BJ (cell line): ENCODE measurements at regions not wholly inside any gene's neighbourhood (a gene's known extent, or its start where the extent isn't known, plus 50 kb on each side); places are given as distances from the start of the nearest gene placed in this dataset.
"Not testable (repeated sequence)": the region's sequence is repeated elsewhere in the genome, so short reads cannot be mapped to it uniquely, and the experiment has no call there.

Experiments
- CTCF ChIA-PET: fragments of 350-600 bp; formaldehyde crosslinking; extraction: SDS; loops from one replicate; lab custom pipeline; 2021; ENCODE audit warnings: antibody characterized with exemption, inconsistent platforms; lab: Yijun Ruan, JAX
- POLR2A ChIA-PET: fragments of 300-600 bp; sonication (Branson Sonifier 250); formaldehyde crosslinking; extraction: SDS; loops from one replicate; lab custom pipeline; 2021; ENCODE audit warnings: antibody characterized with exemption; lab: Charles Lee
- DNase-seq: peaks from one replicate; pipeline ENCODE4 v3.0.0-alpha.2; 2011; ENCODE audit warnings: low read depth
- H3K27me3 ChIP-seq: 2 replicates; pipeline ENCODE4 v1.6.0; 2011; ENCODE audit warnings: low read length; ENCODE audit not compliant: control insufficient read depth, insufficient read depth
- H3K36me3 ChIP-seq: 2 replicates; pipeline ENCODE4 v1.5.1; 2011; ENCODE audit warnings: low read length; ENCODE audit not compliant: control insufficient read depth, insufficient read depth
- H3K4me3 ChIP-seq: 2 replicates; pipeline ENCODE4 v1.5.1; 2011; ENCODE audit warnings: low read depth, mild to moderate bottlenecking, control low read depth, low read length
- TF ChIP-seq, protein P1 (sequence below): IDR thresholded peaks from 2 replicates; pipeline ENCODE4 v1.5.1; 2011; ENCODE audit warnings: low read depth, mild to moderate bottlenecking, control low read depth, inconsistent platforms, low read length, moderate library complexity; ENCODE audit not compliant: insufficient read depth

DNA sequence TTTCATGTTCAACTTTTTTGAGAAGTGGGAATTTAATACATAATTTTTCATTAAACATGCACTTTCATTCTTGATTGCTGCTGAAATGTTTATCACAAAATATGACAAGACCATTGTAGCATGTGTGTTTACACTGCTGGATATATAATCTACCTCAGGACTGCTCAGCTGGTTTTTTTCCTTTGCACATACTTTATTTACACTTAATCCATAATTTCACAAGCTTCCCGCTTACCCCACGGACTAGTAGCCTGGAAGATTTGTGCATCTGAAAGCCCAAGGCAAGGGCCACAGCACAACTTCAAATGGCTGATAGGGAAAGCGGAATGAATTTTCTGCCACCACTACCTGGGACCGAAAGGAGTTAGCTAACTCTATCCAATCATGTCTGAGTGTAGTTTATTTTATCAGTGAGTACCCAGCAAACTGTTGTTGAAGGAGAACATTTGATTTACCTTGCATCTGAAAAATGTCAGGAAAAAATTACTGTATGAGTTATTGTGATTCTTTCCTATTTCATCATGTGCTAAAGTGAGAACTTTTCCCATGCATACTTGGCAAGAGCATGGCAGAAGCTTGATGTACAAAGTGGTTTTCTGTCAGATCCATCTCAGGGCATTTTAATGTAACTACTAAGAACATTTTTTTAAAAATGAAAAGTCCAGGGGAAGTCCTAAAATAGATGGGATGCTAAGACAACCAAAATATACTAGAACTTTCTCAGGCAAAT lies 558.2 kb upstream of the USP24 start:
- DNase-seq = no peak
- TF ChIP-seq, protein P1, sequence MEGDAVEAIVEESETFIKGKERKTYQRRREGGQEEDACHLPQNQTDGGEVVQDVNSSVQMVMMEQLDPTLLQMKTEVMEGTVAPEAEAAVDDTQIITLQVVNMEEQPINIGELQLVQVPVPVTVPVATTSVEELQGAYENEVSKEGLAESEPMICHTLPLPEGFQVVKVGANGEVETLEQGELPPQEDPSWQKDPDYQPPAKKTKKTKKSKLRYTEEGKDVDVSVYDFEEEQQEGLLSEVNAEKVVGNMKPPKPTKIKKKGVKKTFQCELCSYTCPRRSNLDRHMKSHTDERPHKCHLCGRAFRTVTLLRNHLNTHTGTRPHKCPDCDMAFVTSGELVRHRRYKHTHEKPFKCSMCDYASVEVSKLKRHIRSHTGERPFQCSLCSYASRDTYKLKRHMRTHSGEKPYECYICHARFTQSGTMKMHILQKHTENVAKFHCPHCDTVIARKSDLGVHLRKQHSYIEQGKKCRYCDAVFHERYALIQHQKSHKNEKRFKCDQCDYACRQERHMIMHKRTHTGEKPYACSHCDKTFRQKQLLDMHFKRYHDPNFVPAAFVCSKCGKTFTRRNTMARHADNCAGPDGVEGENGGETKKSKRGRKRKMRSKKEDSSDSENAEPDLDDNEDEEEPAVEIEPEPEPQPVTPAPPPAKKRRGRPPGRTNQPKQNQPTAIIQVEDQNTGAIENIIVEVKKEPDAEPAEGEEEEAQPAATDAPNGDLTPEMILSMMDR = no peak
- ChIA-PET CTCF (interaction anchor here (0.8 kb wide), 1 partner anchor 20 kb away, joined by 4 read pairs; no protein-coding TSS in a partner anchor), POLR2A (no interaction called here)
- no peaks in the 10 kb centered on the region for H3K36me3 ChIP-seq
- H3K27me3 ChIP-seq = no peaks in the 10 kb centered on the region
- H3K4me3 ChIP-seq = no peak overlapping the region

DNA sequence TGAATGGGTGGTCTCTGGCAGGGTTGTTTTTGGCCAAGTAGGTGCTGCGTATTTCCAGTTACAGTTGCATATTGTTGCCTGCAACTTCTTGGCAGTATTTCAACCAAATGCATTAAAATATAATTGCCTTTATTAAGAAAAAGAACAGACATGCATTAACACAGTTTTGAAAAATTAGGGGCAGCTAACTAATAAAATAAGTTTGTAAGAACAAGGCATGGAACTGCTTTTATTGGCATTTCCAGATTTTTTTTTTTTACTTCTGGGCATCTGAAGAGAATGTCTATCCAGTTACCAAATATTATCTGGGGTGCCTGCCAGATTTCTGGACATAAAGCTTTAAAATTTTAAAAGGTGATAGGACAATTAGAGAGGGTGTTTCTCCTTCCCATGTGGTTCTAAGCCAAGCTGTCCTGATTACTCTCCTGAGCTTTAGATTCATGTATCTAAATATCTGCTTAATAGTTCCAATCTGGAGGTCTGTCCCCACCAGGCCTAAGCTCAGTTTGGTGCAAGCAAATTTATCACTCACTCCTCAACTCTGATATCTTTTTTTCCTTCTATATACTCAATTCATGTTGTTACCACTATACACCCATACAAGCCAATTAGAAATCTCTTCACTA lies 553.3 kb upstream of the USP24 start:
- Histone ChIP-seq H3K27me3 (no peaks in the 10 kb centered on the region), H3K4me3 (no peak overlapping the region), H3K36me3 (no peaks in the 10 kb centered on the region)
- ChIA-PET POLR2A (interaction anchor here (0.6 kb wide), 1 partner anchor 53 kb away, joined by 3 read pairs; no protein-coding TSS in a partner anchor), CTCF (interaction anchor here (1.1 kb wide), 1 partner anchor 45 kb away, joined by 3 read pairs; no protein-coding TSS in a partner anchor)
- TF ChIP-seq, protein P1 = no peak
- no peak for DNase-seq

DNA sequence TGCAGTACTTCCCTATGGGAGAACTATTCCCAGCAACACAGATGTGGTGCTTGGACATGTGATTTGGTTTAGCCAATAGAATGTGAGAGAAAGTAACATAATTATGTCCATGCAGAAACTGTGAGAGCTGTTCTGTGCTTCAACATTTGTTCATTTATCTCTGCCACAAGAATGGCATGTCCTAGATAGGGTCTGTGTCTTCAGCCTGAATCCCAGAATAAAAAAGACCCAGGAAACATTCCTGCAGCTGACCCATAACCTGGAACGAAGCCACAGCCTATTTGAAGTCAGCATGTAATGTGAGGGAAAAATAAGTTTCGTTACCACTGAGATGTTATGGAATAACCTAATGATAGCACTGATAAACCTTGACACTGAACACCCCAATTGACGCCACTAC lies 552.0 kb upstream of the USP24 start:
- ChIA-PET CTCF (interaction anchor here (1.5 to 1.6 kb wide), 2 partner anchors 9 to 18 kb away, joined by 4 to 5 read pairs; no protein-coding TSS in a partner anchor), POLR2A (no interaction called here)
- no peak for DNase-seq

DNA sequence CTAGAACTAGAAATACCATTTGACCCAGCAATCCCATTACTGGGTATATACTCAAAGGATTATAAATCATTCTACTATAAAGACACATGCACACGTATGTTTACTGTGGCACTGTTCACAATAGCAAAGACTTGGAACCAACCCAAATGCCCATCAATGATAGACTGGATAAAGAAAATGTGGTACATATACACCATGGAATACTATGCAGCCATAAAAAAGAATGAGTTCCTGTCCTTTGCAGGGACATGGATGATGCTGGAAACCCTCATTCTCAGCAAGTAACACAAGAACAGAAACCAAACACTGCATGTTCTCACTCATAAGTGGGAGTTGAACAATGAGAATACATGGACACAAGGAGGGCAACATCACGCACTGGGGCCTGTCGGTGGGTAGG lies 550.3 kb upstream of the USP24 start:
- CTCF ChIA-PET, H3K27me3 ChIP-seq, H3K36me3 ChIP-seq, DNase-seq, POLR2A ChIA-PET, H3K4me3 ChIP-seq: not testable (repeated sequence)

More for the DNA sequence above, 552.0 kb upstream of the USP24 start:
- Histone ChIP-seq H3K4me3 (no peak overlapping the region), H3K36me3 (no peaks in the 10 kb centered on the region), H3K27me3 (no peaks in the 10 kb centered on the region)
- TF ChIP-seq, protein P1 = no peak

DNA sequence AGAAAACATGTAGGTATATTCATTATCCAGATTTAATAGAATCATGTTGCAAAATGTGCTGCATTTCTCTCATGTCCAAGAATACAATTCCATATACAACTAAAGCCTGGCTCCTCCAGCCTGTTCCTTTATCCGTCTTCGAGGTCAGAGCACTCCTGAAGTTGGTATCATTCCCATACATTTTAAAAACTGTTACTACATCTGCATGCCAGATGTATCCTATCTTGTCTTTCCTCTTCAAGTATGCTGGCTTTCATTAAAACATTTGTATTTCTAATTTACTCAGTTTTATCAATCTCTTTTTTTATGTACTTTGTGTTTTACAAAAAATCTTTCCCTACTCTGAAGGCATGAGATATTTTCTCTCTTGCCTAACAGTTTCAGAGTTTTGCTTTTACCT lies 536.6 kb upstream of the USP24 start:
- Histone ChIP-seq H3K4me3 (no peak overlapping the region), H3K36me3 (no peaks in the 10 kb centered on the region), H3K27me3 (no peaks in the 10 kb centered on the region)
- CTCF ChIA-PET = interaction anchor here (1.0 kb wide), 1 partner anchor 61 kb away, joined by 3 read pairs; no protein-coding TSS in a partner anchor
- DNase-seq = no peak
- POLR2A ChIA-PET = no interaction called here
- TF ChIP-seq, protein P1 = no peak
